ENCODE measurements at regions not wholly inside any gene's neighbourhood (a gene's known extent, or its start where the extent isn't known, plus 50 kb on each side); places are given as distances from the start of the nearest gene placed in this dataset.
"Not testable (repeated sequence)": the region's sequence is repeated elsewhere in the genome, so short reads cannot be mapped to it uniquely, and the experiment has no call there.

DNA sequence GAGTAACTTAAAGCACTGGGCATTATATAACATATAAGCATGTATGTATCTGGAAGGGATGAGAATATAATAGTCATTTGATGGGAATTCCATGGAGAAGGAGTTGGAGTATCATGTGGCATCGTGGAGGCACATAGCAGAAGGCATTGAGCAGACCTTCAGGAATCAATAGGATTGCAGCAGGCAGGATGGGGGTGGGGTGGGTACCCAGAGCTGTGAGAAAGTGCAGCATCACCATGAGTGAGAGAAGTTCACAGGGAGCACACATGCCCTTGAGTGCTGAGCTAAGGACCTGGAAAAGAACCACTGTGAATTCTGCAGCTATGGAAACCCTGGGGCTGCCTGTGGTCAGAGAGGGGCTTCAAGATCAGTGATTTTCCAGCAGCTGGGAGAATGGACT lies 57.3 kb downstream of the MED10 start:
- DNase-seq (ENCODE audit: low read depth): no peak

- DNase-seq (ENCODE audit: low read depth): no peak
Measured at GRCh38 chr5:6319116-6319515, 59.2 kb downstream of the MED10 start.

GRCh38 chr5:6317116-6317798 lies 61.1 kb downstream of the MED10 start:
- DNase-seq (ENCODE audit: low read depth): no peak

DNA sequence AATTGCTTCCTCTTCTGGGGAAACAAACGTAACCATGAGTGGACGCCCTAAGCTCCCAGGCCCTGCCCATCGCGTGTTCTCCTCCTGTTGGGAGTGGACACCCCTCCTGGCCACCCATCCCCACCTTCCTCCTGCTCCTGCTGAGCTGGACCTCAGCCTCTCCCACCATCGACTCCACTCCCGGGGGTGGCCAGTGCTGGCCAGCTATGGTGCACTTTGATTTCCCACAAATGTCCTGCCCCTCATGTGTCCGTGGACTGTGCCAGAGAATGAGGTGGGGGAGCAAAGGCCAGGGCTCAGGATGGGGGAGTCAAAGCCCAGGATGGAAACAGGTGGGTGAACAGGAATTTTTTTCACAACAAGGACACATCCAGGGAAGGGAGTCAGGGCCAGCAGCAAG lies 62.8 kb downstream of the MED10 start:
- DNase-seq (ENCODE audit: low read depth): no peak

GRCh38 chr5:6311568-6312501 lies 66.5 kb downstream of the MED10 start:
- DNase-seq (ENCODE audit: low read depth): no peak

GRCh38 chr5:6309949-6310348 lies 68.4 kb downstream of the MED10 start:
- DNase-seq (ENCODE audit: low read depth): no peak

- DNase-seq (ENCODE audit: low read depth): no peak
Measured at GRCh38 chr5:6308683-6309082, 69.7 kb downstream of the MED10 start.

DNA sequence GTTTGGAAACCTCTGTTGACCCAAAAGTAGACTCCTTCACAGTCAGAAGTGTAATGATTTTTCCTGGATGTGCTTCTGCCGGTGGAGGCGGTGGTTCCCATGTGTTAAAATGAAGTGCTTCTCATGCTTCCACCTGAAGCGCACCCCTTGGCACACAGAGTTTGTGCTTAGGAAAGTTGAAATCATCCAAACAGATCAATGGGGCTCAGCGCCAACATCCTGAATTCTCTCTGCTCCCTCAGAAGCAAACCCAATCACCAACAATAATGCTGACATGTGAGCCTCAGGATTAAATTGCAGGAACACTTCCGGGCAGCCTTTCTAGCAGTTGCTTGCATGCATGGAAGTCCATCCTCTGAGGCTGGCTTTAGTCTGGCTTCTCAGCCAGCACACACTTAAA lies 71.0 kb downstream of the MED10 start:
- no peak for DNase-seq (ENCODE audit: low read depth)

DNA sequence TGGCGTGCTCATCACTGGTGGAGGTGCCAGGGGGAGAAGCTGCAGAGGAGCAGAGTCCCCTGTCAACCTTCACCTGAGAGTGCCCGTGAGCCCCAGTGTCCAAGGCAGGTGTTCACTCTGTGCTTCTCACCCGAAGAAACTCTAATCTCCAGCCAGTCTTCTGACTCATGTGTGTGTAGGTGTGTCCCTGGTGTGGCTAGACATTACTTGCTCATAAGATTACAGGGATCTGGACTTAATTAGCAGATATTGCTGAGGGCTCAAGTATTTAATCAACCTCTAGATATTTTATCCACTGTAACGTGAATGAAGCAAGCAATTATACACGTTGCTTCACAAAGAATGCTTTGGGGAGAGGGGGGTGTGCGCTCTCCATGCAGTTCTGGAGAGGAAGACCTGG lies 72.5 kb downstream of the MED10 start:
- DNase-seq (ENCODE audit: low read depth): no peak

- no peak for DNase-seq (ENCODE audit: low read depth)
Measured at GRCh38 chr5:6302684-6303083, 75.7 kb downstream of the MED10 start.

DNA sequence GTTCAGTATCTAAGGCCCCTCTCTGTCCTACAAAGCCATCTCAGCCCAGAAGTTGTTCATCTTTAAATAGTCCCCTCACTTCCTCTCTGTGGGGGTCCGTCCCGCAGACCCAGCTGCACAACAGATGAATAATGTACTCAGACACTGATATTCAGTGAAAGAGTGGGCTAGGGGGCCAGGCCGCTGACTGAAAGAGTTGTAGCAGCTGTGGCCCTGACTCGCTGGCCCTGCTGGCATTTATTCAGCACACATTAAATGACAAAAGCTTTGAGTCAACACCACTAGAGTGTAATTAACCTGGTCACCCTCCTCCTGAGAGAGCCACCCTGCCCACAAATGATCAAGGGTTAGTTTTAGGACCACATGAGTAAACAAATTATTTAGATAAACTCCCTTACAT lies 76.3 kb downstream of the MED10 start:
- no peak for DNase-seq (ENCODE audit: low read depth)

DNA sequence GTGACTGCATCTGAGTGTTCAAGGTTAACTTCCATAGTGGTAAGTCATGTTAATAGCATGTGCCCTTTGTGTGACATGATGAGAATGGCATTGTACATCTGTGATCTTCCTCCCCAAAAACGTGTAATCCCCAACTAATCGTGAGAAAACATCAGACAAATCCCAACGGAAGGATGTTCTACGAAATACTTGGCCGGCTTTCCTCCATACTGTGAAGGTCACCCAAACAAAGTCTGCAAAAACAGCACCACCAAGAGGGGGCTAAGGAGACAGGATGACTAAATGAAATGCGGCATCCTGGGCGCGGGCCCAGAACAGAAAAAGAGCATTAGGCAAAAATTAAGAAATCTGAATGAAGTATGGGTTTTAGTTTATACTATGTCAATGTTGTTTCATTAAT lies 81.8 kb downstream of the MED10 start:
- no peak for DNase-seq (ENCODE audit: low read depth)

DNA sequence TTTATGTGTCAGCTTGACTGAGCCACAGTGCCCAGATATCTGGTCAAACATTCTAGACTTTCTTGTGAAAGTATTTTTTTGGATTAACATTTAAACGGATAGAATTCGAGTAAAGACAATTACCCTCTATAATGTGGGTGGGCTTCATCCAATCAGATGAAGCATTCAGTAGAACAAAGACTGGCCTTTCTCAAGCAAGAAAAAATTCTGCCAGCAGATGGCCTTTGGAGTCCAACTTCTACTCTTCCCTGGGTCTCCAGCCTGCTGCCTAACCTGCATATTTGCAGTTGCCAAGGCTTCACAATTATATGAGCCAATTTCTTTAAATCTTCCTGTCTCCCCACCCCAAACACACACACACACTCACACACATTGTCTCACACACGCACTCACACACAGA lies 86.4 kb downstream of the MED10 start:
- DNase-seq (ENCODE audit: low read depth): no peak

GRCh38 chr5:6289239-6289638 lies 89.1 kb downstream of the MED10 start:
- DNase-seq (ENCODE audit: low read depth): no peak

- DNase-seq (ENCODE audit: low read depth): no peak
Measured at GRCh38 chr5:6287176-6287575, 91.2 kb downstream of the MED10 start.

- DNase-seq (ENCODE audit: low read depth): no peak
Measured at GRCh38 chr5:6286404-6286803, 91.9 kb downstream of the MED10 start.

- DNase-seq (ENCODE audit: low read depth): not testable (repeated sequence)
Measured at GRCh38 chr5:6284491-6284890, 93.9 kb downstream of the MED10 start.

- DNase-seq (ENCODE audit: low read depth): no peak
Measured at GRCh38 chr5:6282352-6282751, 96.0 kb downstream of the MED10 start.

- DNase-seq (ENCODE audit: low read depth): no peak
Measured at GRCh38 chr5:6281818-6282217, 96.5 kb downstream of the MED10 start.

DNA sequence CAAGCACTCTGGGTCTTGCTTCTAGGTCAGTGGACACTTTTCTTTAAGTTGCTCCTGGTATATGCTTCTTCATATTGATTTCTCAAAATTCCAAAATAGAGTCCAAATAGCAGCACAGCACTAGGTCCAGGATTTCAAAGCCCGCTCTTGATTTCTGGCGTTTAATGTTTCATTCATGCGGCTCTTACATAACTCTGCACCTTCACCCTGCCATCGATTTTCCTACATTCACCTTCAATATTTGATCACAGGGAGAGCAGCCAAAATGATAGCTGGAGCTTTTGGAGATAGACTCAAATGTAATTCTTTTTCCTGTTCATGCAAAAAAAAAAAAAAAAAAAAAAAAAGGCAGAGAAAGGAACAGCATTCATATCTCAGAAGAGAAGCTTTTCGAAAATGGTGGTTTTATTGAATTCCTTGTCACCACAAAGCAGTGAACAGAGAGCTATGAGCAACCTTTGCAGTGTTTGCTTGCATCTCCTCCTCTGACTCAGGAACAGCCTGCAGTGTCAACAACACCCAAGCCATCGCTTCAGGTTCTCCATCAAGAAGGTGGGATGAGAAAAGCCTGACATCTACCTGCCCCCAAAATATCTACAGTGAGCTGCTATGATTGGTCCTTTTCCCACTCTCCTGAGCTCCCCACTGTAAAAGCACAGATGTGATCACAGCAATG lies 97.8 kb downstream of the MED10 start:
- DNase-seq (ENCODE audit: low read depth): no peak

- no peak for DNase-seq (ENCODE audit: low read depth)
Measured at GRCh38 chr5:6279607-6280006, 98.7 kb downstream of the MED10 start.

DNA sequence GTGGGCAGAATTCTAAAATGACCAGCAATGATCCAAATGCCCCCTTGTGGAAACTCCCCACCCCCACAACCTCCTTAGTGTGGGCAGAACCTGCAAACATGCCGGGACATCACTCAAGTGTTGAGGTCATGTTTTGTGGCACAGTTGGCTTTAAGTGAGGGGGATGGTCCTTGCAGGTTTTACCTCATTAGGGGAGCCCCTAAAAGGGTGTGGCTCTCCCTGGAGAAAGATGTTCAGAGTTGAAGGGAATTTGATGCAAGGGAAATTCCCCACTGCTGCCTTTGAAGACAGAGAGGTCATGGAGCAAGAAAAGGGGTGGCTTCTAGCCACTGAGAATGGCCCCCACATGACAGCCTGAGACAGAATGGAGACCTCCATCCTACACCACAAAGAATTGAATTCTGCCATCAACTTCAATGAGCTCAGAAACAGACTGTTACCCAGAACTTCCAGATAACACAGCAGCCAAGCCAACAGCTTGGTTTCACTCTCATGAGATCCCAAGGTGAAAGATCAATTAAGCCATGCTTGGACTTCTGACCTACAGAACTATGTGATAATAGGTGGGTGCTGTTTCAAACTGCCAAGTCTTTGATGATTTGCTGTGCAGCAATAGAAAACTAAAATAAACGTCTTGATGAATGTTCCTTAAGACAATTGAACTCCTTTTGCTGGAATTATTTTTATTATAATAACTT lies 103.4 kb downstream of the MED10 start:
- no peak for DNase-seq (ENCODE audit: low read depth)
